ENCODE measurements at regions not wholly inside any gene's neighbourhood (a gene's known extent, or its start where the extent isn't known, plus 50 kb on each side); places are given as distances from the start of the nearest gene placed in this dataset.

- Mint-ChIP-seq H3K4me3 (no peak overlapping the region), H3K36me3 (ENCODE audit: low read depth) (no peaks in the 10 kb centered on the region), H3K4me1 (peaks cover 12% of the 10 kb centered on the region), H3K9me3 (no peaks in the 10 kb centered on the region), H3K27ac (no peak overlapping the region), H3K27me3 (ENCODE audit: insufficient read depth) (no peaks in the 10 kb centered on the region)
- Histone ChIP-seq H3K9ac (ENCODE audit: extremely low read depth, low read length, poor library complexity, severe bottlenecking) (no peak overlapping the region), H3K27ac (ENCODE audit: low read depth, low read length) (no peak overlapping the region), H3K4me1 (ENCODE audit: control insufficient read depth, insufficient read depth, low read length) (no peaks in the 10 kb centered on the region), H3K9me3 (ENCODE audit: control insufficient read depth, low read length) (no peaks in the 10 kb centered on the region), H3K4me3 (ENCODE audit: low read length) (no peak overlapping the region), H3K36me3 (ENCODE audit: control insufficient read depth, insufficient read depth, low read length) (no peaks in the 10 kb centered on the region), H3K27me3 (ENCODE audit: control insufficient read depth, insufficient read depth, low read length, poor library complexity, severe bottlenecking) (no peaks in the 10 kb centered on the region)
- 67 to 78% methylated on average over 2 to 4 of the region's 4 CpGs for WGBS, 2 experiments (ENCODE audit: insufficient coverage in 1 of 2, insufficient read length in 1 of 2)
- DNase-seq: no peak
- TF ChIP-seq, protein P1, sequence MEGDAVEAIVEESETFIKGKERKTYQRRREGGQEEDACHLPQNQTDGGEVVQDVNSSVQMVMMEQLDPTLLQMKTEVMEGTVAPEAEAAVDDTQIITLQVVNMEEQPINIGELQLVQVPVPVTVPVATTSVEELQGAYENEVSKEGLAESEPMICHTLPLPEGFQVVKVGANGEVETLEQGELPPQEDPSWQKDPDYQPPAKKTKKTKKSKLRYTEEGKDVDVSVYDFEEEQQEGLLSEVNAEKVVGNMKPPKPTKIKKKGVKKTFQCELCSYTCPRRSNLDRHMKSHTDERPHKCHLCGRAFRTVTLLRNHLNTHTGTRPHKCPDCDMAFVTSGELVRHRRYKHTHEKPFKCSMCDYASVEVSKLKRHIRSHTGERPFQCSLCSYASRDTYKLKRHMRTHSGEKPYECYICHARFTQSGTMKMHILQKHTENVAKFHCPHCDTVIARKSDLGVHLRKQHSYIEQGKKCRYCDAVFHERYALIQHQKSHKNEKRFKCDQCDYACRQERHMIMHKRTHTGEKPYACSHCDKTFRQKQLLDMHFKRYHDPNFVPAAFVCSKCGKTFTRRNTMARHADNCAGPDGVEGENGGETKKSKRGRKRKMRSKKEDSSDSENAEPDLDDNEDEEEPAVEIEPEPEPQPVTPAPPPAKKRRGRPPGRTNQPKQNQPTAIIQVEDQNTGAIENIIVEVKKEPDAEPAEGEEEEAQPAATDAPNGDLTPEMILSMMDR (conservative IDR thresholded peaks at IDR 0.05): no peak
Observed at GRCh38 chr22:33971561-33971961, 51.3 kb upstream of the LARGE1 start.

- Histone ChIP-seq H3K27me3 (ENCODE audit: control insufficient read depth, insufficient read depth, low read length, poor library complexity, severe bottlenecking) (no peaks in the 10 kb centered on the region), H3K4me3 (ENCODE audit: low read length) (no peak overlapping the region), H3K27ac (ENCODE audit: low read depth, low read length) (no peak overlapping the region), H3K9ac (ENCODE audit: extremely low read depth, low read length, poor library complexity, severe bottlenecking) (no peak overlapping the region), H3K9me3 (ENCODE audit: control insufficient read depth, low read length) (no peaks in the 10 kb centered on the region), H3K36me3 (ENCODE audit: control insufficient read depth, insufficient read depth, low read length) (no peaks in the 10 kb centered on the region), H3K4me1 (ENCODE audit: control insufficient read depth, insufficient read depth, low read length) (no peaks in the 10 kb centered on the region)
- TF ChIP-seq, protein P1 (conservative IDR thresholded peaks at IDR 0.05): no peak
- WGBS, 2 experiments (ENCODE audit: insufficient coverage in 1 of 2, insufficient read length in 1 of 2): 93 to 95% methylated on average over 2 to 3 of the region's 3 CpGs
- no peaks in the 10 kb centered on the region for H3K9me3 Mint-ChIP-seq
- no peak for DNase-seq
- peaks cover 7% of the 10 kb centered on the region for H3K27me3 Mint-ChIP-seq (ENCODE audit: insufficient read depth)
- no peaks in the 10 kb centered on the region for H3K36me3 Mint-ChIP-seq (ENCODE audit: low read depth)
- no peak overlapping the region for H3K27ac Mint-ChIP-seq
- H3K4me1 Mint-ChIP-seq: peaks cover 12% of the 10 kb centered on the region
- no peak overlapping the region for H3K4me3 Mint-ChIP-seq
Observed at GRCh38 chr22:33975841-33976240, 55.6 kb upstream of the LARGE1 start.

DNA sequence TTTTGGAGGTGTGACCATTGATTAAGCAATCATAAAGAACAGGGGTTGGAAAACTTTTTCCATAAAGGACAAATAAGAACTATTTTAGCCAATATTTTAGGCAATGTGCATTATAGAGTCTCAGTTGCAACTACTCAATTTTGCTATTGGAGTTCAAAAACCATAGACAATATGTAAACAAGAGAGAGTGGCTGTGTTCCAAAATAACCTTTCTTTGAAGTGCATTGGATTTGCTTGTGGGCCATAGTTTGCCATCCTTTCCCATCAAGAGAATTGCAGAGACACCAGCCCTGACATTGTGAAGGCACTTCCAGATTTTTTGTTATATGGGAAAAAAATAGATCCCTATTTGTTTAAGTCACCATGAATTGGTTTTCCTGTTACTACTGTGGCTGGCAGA, 63.3 kb upstream of the LARGE1 start:
- Histone ChIP-seq H3K4me1 (ENCODE audit: control insufficient read depth, insufficient read depth, low read length) (no peaks in the 10 kb centered on the region), H3K9me3 (ENCODE audit: control insufficient read depth, low read length) (no peaks in the 10 kb centered on the region), H3K9ac (ENCODE audit: extremely low read depth, low read length, poor library complexity, severe bottlenecking) (no peak overlapping the region), H3K27me3 (ENCODE audit: control insufficient read depth, insufficient read depth, low read length, poor library complexity, severe bottlenecking) (no peaks in the 10 kb centered on the region), H3K27ac (ENCODE audit: low read depth, low read length) (no peak overlapping the region), H3K4me3 (ENCODE audit: low read length) (no peak overlapping the region), H3K36me3 (ENCODE audit: control insufficient read depth, insufficient read depth, low read length) (no peaks in the 10 kb centered on the region)
- H3K4me1 Mint-ChIP-seq: peaks cover 5% of the 10 kb centered on the region
- TF ChIP-seq, protein P1 (conservative IDR thresholded peaks at IDR 0.05): no peak
- no peak overlapping the region for H3K4me3 Mint-ChIP-seq
- H3K36me3 Mint-ChIP-seq (ENCODE audit: low read depth): no peaks in the 10 kb centered on the region
- DNase-seq: no peak
- H3K27ac Mint-ChIP-seq: no peak overlapping the region
- peaks cover 5% of the 10 kb centered on the region for H3K9me3 Mint-ChIP-seq
- peaks cover 1% of the 10 kb centered on the region for H3K27me3 Mint-ChIP-seq (ENCODE audit: insufficient read depth)
